HG03469 (cell line): ENCODE measurements at regions not wholly inside any gene's neighbourhood (a gene's known extent, or its start where the extent isn't known, plus 50 kb on each side); places are given as distances from the start of the nearest gene placed in this dataset.
"Not testable (repeated sequence)": the region's sequence is repeated elsewhere in the genome, so short reads cannot be mapped to it uniquely, and the experiment has no call there.

Experiments
- ATAC-seq: cut with Tn5 transposase; IDR thresholded peaks from one replicate; pipeline ENCODE4 v1.9.1; 2021; ENCODE audit warnings: mild to moderate bottlenecking, moderate library complexity, moderate number of reproducible peaks; ENCODE audit not compliant: unreplicated experiment

GRCh38 chr12:83800022-83800421 is 1112.6 kb downstream of the SLC6A15 start:
- no peak for ATAC-seq

GRCh38 chr12:83796531-83796930 is 1109.8 kb downstream of the TMTC2 start:
- ATAC-seq: no peak

- ATAC-seq: no peak
Measured at GRCh38 chr12:83793616-83794015, 1106.9 kb downstream of the TMTC2 start.

- no peak for ATAC-seq
Measured at GRCh38 chr12:83784298-83784890, 1097.7 kb downstream of the TMTC2 start.

- no peak for ATAC-seq
Measured at GRCh38 chr12:83779526-83779925, 1092.8 kb downstream of the TMTC2 start.

- ATAC-seq: no peak
Measured at GRCh38 chr12:83769151-83769550, 1082.4 kb downstream of the TMTC2 start.

GRCh38 chr12:83767723-83768122 is 1081.0 kb downstream of the TMTC2 start:
- ATAC-seq: no peak

- ATAC-seq: no peak
Measured at GRCh38 chr12:83763425-83763824, 1076.7 kb downstream of the TMTC2 start.

- ATAC-seq: no peak
Measured at GRCh38 chr12:83759906-83760305, 1073.2 kb downstream of the TMTC2 start.

- ATAC-seq: no peak
Measured at GRCh38 chr12:83758888-83759631, 1072.4 kb downstream of the TMTC2 start.

GRCh38 chr12:83753904-83754303 is 1067.2 kb downstream of the TMTC2 start:
- no peak for ATAC-seq

- no peak for ATAC-seq
Measured at GRCh38 chr12:83753205-83753604, 1066.5 kb downstream of the TMTC2 start.

- no peak for ATAC-seq
Measured at GRCh38 chr12:83739607-83740006, 1052.9 kb downstream of the TMTC2 start.

GRCh38 chr12:83710851-83711250 is 1024.1 kb downstream of the TMTC2 start:
- ATAC-seq: no peak

- ATAC-seq: no peak
Measured at GRCh38 chr12:83709899-83710298, 1023.2 kb downstream of the TMTC2 start.

GRCh38 chr12:83700838-83701237 is 1014.1 kb downstream of the TMTC2 start:
- ATAC-seq: no peak

GRCh38 chr12:83696311-83696710 is 1009.6 kb downstream of the TMTC2 start:
- not testable (repeated sequence) for ATAC-seq

GRCh38 chr12:83691730-83692129 is 1005.0 kb downstream of the TMTC2 start:
- ATAC-seq: no peak

GRCh38 chr12:83690465-83690864 is 1003.8 kb downstream of the TMTC2 start:
- no peak for ATAC-seq

GRCh38 chr12:83689333-83689732 is 1002.6 kb downstream of the TMTC2 start:
- no peak for ATAC-seq

GRCh38 chr12:83676781-83677295 is 990.1 kb downstream of the TMTC2 start:
- no peak for ATAC-seq

- ATAC-seq: no peak
Measured at GRCh38 chr12:83666690-83667089, 980.0 kb downstream of the TMTC2 start.
